ENCODE measurements at regions not wholly inside any gene's neighbourhood (a gene's known extent, or its start where the extent isn't known, plus 50 kb on each side); places are given as distances from the start of the nearest gene placed in this dataset.
"Not testable (repeated sequence)": the region's sequence is repeated elsewhere in the genome, so short reads cannot be mapped to it uniquely, and the experiment has no call there.

DNA sequence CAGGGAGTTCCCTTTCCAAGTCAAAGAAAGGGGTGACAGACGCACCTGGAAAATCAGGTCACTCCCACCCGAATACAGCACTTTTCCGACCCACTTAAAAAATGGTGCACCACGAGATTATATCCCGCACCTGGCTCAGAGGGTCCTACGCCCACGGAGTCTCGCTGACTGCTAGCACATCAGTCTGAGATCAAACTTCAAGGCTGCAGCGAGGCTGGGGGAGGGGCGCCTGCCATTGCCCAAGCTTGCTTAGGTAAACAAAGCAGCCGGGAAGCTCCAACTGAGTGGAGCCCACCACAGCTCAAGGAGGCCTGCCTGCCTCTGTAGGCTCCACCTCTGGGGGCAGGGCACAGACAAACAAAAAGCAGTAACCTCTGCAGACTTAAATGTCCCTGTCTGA, 277.8 kb upstream of the ARHGAP42 start:
- DNase-seq (ENCODE audit: low read depth in 2 of 2) = not testable (repeated sequence)

DNA sequence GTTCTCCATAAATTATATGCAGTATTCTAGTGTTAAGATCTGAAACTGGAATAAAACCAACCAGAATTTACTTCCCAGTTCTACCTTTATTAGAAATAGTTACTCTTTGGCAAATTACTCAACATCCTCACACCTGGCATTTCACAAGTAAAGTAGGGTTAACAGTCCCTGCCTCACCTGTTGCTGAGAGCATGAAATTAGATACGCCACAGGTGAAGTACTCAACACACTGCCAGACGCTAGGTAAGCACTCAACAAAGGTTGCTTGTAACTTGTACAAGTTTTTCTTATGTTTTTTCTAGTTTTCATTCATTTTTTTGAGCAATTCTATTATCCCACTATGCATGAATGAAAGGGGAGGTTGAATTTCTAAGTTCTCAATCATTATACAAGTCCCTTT, 267.6 kb upstream of the ARHGAP42 start:
- DNase-seq (ENCODE audit: low read depth in 2 of 2) = no peak

DNA sequence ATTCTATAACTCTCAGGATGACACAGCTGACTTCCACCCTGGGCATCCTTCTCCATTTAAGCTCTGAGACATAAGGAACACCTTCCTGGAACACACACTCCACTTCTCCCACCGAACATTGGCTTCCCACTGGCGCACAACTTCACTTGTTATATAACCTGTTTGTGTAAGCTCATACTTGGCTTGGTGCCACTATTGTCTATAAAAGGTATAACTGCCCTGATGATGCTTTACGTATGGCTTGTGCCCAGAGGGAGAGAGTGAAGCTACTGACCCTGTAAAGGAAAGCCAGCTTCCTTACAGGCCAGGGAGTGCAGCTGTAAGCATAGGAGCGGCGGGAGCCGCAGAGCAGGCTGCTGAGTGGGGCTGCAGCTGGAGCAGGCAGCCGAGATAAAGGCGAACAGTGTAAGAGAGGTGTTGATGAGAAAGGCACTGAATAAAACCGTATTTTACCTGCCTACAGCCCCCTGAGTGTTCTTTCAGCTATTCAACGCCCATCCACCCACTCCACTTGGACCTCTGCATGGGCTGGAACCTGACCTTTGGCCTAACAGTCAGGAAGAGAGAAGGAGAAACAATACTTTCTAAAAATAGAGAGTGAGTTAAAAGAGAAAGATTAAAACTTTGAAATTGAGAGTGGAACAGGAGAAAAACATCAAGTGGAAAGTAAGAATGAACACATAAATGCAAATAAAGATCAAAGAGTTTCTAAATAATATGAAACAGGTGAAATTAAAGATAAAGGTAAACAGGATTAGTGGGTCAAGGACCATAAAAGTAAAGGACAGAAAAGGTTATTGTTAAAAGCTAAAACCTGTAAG, 252.1 kb upstream of the ARHGAP42 start:
- DNase-seq (ENCODE audit: low read depth in 2 of 2) = peak; percentile 23 to 61

DNA sequence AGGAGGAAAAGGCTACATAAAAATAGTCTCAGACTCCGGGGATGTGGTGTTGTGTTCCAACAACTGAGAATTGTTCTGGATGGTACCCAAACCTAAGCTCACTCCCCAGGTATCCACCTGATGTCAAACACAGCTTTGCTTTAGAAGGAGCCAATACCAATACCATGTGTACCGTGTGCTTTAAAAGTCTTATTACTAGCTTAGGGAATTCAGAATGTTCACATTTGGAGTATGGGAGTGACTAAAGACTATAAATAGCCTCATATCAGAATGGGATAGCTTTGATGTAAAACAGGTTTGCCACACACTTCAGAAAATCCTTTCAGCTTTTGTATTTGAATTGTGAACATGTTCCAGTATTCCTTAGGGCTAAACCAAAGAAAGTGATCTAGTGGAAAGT, 248.7 kb upstream of the ARHGAP42 start:
- DNase-seq (ENCODE audit: low read depth in 2 of 2) = no peak

DNA sequence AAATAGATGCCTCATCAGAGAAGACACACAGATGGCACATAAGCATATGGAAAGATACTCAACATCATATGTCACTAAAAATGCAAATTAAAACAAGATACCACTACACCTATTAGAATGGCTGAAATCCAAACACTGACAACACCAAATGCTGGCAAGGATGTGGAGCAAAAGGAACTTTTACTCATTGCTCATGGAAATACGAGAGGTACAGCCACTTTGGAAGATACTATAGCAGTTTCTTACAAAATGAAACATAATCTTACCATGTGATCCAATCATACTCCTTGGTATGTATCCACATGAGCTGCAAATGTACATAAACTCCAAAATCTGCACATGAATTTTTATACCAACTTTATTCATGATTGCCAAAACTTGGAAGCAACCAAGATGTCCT, 246.0 kb upstream of the ARHGAP42 start:
- DNase-seq (ENCODE audit: low read depth in 2 of 2) = no peak

DNA sequence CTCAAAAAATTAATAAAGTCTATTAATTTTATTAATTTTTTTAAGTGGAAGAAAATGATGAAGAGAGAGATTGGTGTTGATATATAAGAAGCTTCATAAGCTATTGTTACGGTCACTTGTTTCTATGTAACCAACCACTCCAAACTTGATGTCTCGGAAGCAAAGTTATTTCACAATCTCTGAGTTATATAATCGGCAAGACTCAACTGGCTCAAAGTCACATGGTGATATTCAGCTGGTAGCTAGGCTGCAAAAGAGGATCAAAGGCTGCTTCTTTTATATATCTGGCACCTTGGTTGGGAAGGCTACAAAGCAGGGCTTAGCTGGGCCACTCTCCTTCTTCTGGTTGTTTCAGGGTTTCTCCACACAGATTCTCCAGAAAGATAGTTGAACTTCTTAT, 245.1 kb upstream of the ARHGAP42 start:
- no peak for DNase-seq (ENCODE audit: low read depth in 2 of 2)

DNA sequence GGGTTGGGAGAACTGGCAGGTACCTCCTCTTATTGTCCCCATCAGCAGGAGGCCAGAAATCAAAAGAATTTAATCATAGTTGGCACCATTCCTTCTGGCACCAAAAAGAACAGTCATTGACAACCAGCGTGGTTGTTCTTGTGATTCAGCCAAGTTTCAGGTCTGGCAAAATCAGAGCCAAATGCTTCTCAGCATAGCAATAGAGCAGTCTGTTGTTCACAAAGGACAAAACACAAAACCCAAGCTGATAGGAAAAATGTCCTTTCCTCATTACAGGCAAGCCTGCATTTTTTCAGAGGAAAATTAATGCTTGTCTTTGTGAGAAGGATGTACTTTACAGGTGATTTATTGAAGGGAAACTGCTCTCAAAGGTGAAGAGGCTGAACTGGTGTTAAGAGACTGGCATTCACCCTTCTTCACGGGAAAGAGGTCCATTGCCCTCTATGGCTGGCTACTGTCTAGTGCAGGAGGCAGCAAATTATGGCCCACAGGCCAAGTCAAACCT, 241.8 kb upstream of the ARHGAP42 start:
- peak; percentile 39 to 90 for DNase-seq (ENCODE audit: low read depth in 2 of 2)

DNA sequence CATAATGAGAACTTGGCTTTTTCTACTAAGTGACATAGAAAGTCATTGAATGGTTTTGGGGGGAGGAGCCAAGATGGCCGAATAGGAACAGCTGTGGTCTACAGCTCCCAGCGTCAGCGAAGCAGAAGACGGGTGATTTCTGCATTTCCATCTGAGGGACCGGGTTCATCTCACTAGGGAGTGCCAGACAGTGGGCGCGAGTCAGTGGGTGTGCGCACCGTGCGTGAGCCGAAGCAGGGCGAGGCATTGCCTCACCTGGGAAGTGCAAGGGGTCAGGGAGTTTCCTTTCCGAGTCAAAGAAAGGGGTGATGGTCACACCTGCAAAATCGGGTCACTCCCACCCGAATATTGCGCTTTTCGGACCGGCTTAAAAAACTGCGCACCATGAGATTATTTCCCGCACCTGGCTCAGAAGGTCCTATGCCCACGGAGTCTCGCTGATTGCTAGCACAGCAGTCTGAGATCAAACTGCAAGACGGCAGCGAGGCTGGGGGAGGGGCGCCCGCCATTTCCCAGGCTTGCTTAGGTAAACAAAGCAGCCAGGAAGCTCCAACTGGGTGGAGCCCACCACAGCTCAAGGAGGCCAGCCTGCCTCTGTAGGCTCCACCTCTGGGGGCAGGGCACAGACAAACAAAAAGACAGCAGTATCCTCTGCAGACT, 235.2 kb upstream of the ARHGAP42 start:
- not testable (repeated sequence) for DNase-seq (ENCODE audit: low read depth in 2 of 2)

DNA sequence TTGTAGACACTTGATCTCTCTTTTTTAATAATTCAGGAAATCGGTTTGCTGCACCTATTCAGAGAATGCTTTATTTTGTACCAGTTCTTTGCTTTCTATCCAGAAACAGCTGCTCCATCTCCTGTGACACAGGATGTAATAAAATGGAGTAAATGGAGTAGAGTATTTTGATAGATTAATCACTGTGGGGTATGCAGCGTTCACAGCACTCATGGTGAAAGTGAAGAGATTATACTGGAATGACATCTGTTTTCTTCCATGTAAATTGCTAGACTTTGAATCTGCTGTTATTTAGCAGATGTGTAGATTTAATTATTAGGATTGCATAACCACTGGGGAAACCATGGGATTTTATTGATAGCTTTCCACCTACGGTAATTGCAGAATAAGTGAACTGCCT, 227.3 kb upstream of the ARHGAP42 start:
- DNase-seq (ENCODE audit: low read depth in 2 of 2) = no peak

DNA sequence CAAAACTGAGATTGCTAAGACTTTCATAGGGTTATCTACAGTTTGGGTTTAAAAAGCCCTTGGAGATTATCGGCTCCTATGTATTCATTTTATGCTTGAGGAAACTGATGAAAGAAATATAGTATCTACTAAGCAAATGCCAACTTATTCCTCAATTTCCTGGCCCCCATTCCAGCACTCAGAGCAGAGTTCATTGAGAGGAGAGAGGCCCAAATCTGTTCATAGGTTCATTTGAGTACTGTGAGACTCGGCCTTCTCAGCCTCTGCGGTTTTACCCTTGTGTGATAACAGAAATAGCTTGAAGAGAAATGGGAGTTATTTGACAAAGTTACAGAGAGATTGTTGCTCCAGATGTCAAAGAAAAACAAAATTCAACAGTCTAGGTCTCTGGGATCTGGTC, 226.7 kb upstream of the ARHGAP42 start:
- DNase-seq (ENCODE audit: low read depth in 2 of 2) = no peak

DNA sequence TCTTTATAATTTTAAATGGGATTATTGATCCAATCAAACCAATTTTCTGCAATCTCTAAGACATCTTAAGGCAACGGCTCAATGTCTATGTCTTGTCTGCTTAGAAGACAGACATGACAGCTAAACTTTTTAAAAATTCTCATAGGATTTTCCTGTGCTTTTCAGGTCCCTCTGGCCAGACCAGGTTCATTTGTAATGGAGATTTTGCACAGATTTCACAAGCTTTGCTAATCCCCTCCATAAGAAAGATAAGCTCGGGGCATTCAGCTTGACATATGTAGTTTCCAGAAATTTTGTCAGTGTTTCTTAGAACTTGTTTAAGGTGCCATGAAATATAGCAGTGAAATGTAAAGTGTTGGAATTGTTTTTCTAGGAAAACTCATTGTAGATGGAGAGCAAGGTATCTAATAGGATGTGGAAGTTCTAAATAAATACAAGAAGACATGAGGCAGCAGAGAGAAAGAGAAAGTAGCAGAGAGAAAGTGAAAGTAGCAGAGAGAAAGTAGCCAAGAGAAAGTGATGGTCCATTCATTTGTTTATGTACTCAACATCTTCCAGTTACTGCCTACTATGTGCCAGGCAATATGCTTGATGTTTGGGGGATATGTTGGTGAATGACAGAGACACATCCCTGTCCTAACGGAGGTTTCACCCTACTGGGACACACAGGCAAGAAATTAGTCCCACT, 219.1 kb upstream of the ARHGAP42 start:
- no peak for DNase-seq (ENCODE audit: low read depth in 2 of 2)

DNA sequence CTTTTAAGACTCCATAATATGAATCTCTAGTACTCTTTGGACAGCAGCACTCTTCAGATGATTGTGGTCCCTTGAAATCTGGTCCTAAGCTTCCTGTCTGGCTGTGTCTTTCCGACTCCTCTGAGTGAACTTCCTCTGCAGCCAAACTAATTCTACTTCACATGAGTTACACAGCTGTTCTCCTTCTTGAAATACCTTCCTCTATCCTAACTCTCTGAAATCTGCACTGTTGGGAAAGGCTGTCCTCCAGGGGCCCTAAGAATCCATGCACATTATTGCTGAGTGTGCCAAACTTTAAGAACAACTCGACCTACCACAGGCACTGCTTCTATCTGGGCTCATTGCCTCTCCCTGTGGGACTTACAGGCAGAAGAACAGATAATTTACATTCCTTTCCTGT, 217.3 kb upstream of the ARHGAP42 start:
- no peak for DNase-seq (ENCODE audit: low read depth in 2 of 2)

DNA sequence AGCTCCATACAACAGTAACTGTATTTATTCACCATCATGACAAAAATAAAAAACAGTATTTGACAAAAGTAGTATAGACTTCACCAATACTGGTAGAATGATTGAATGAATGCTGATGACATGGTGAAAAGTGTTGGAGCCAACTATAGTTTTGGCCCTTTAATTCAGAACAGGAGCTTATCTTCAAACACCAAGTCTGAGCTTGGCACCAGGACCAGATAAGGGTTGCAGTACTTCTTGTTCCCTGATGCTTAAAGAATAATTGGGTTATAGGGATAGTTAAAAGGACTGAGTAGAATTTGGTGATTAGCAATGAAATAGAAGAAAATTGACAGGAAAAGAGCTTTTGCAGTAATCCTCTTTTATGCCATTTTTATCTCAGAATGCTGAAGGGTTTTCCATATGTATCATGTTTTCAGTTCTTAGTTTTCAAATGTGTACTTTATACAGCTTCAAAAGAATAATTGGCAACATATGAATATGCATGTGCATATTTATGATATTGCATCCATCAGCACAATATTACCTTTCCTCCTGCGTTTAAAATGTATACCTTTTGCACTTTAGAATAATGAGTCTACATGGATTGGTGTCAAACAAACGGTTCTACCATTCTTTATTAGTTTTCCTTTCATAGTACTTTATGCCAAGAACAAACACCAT, 214.2 kb upstream of the ARHGAP42 start:
- DNase-seq (ENCODE audit: low read depth in 2 of 2) = no peak

DNA sequence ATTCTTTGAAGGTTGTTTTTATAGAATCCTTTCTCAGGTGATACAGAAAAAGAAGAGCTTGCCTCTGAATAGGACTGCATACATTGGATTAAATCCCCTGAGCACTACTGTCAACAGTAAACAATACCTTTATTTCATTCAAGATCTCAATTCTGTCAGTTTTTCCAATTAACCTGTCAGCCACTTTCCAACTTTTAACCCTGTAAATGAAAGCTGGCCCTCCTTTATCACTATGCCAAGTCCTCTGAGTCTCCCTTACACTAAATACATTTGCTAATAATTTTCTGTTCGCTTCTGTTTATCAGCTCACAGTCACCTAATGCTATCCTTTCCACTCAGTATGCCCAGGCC, 213.7 kb upstream of the ARHGAP42 start:
- DNase-seq (ENCODE audit: low read depth in 2 of 2) = no peak

DNA sequence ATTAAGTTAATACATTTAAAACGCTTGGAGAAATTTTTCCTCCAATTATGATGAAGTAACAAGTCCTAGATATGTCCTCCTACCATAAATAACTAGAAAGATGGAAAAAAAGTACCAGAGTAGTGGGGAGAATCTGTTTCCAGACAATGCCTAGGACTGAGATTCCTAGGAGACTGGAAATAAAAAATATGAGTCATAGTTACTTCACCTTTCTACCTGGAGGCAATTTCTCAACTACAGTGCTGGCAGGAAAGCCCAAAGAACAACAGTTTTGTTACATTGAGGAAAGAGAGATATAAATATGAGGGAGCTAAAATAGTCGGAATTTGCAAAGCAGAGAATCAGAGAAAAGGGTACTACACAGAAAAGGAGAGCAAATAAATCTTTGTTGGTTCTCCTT, 202.1 kb upstream of the ARHGAP42 start:
- DNase-seq (ENCODE audit: low read depth in 2 of 2) = no peak

DNA sequence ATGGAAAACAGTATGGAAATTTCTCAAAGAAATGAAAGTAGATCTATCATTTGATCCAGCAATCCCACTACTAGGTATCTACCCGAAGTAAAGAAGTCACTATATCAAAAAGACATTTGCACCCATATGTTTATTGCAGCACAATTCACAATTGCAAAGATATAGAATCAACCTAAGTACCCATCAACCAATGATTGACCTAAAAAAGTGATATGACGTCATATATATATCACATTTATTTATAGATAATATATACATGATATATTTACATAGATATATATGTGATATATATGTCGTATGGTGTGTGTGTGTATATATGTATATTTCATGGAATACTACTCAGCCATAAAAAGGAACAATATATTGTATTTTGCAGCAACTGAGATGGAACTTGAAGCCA, 188.3 kb upstream of the ARHGAP42 start:
- DNase-seq (ENCODE audit: low read depth in 2 of 2) = no peak

DNA sequence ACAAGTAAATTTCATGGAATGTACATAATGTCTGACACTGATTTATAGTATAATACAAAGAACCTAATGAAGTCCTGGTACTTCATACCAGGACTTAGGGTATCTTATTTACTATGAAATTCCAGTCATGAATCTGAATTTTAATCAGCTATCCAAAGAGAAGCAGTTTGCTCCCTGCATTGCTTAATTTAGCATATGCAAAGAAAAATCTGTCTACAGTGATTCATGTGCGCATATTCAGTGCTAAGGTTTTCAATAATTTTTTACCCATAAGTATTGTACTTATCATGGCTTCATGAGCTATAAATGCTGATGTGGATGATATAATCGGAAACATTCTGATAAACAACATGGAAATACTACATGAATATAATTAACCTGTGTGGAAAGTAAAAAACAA, 185.6 kb upstream of the ARHGAP42 start:
- no peak for DNase-seq (ENCODE audit: low read depth in 2 of 2)

DNA sequence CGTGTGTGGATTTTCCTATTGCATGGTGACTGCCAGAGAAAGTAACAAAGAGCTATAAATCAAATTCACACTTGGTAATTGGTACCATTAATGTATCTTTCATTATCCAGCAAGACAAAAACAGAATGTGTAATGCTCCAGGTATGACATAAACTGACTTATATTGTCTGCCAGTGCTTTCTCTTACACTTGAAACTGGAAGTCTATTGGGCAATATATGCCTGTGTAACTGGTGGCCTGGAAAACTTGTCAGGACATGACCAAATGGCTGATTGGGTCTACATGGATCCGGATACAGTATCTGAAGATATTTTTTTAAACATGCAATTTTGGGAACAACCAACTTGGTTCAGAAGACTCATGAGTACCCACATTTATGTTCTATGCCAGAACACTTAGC, 174.6 kb upstream of the ARHGAP42 start:
- peak in 1 of 2 donors; percentile 1 for DNase-seq (ENCODE audit: low read depth in 2 of 2)

DNA sequence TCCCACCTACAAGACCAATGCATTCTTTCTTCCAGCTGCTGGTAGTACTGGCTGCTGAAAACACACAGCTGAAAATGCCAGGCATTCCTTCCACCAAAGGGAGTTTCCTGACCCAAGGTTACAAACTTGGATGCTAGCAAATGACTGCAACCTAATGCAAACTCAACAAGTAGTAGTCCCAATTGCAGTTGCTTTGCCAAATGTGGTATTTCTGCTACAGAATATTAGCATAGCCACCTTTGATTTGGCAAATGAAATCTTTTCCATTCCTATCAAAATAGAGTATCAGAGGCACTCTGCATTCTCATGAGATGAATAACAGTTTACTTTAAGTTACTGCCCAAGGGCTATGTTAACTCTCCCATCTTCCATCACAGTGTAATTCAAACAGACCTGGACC, 172.0 kb upstream of the ARHGAP42 start:
- peak; percentile 1 to 36 for DNase-seq (ENCODE audit: low read depth in 2 of 2)

DNA sequence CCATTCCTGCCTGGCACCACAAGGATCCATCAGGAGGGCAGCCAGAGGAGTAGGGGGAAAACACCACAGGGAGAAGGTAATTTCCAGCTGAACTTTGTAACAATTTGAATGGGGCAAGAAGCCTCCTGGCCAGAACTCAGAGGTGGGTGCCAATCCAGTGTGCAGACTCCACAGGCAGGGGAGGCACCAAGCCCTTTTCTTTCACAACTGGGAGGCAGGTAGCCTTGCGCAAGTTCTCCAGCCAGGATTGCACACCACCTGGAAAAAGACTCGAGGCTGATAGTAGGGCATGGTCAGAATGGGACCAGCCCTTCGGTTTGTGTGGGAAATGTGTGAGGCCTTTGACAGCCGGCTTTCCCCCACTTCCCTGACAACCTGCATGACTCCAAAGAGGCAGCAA, 161.9 kb upstream of the ARHGAP42 start:
- no peak for DNase-seq (ENCODE audit: low read depth in 2 of 2)

DNA sequence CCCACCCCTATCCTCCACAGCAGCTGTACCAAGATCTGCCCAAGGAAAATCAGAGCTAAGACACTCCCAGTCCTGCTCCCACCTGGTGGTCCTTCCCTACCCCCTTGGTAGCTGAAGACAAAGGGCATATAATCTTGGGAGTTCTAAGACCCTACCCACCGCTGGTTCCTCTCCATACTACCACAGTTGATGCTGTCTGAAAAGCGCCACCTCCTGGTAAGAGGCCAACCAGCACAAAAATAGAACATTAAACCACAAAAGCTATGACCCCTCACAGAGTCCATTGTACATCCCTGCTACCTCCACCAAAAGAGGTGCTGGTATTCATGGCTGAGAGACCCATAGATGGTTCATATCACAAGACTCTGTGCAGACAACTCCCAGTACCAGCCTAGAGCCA, 161.5 kb upstream of the ARHGAP42 start:
- peak; percentile 8 to 19 for DNase-seq (ENCODE audit: low read depth in 2 of 2)

DNA sequence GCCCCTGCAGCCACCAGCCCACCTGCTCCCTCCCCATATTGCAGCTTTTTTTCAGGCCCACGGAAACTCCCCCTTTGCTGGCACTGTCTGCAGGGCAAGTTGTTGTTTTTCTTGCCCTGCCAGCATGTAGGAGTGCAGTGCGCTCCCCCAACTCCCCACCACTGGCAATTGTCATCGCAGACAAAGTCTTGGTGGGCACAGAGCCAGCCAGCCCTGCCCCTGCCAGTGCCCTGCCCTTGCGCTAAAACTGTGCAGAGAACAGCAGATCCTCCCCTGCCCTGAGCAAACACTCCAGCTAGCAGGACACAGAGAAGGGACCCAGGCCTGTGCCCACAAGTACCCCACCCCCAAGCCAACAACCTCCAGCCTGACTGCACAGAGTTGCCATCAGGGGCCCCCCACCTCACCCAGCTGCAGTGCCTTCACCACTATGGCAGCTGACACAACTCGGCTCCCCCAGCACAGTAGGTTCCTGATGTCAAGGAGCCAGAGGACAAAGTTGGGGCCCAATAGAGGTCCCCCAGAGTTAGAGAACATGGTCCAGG, 158.1 kb upstream of the ARHGAP42 start:
- no peak for DNase-seq (ENCODE audit: low read depth in 2 of 2)

All from lung microvascular endothelial cell (primary cell).